ENCODE measurements at regions not wholly inside any gene's neighbourhood (a gene's known extent, or its start where the extent isn't known, plus 50 kb on each side); places are given as distances from the start of the nearest gene placed in this dataset.

- no peak for DNase-seq (ENCODE audit: extremely low spot score)
- WGBS: 81% methylated on average over 4 of the region's 4 CpGs
- TF ChIP-seq POLR2AphosphoS5 (IDR thresholded peaks at IDR 0.05) (no peak), EP300 (IDR thresholded peaks at IDR 0.05) (no peak), POLR2A (IDR thresholded peaks at IDR 0.05; ENCODE audit: low read depth) (no peak)
- TF ChIP-seq, protein P1, sequence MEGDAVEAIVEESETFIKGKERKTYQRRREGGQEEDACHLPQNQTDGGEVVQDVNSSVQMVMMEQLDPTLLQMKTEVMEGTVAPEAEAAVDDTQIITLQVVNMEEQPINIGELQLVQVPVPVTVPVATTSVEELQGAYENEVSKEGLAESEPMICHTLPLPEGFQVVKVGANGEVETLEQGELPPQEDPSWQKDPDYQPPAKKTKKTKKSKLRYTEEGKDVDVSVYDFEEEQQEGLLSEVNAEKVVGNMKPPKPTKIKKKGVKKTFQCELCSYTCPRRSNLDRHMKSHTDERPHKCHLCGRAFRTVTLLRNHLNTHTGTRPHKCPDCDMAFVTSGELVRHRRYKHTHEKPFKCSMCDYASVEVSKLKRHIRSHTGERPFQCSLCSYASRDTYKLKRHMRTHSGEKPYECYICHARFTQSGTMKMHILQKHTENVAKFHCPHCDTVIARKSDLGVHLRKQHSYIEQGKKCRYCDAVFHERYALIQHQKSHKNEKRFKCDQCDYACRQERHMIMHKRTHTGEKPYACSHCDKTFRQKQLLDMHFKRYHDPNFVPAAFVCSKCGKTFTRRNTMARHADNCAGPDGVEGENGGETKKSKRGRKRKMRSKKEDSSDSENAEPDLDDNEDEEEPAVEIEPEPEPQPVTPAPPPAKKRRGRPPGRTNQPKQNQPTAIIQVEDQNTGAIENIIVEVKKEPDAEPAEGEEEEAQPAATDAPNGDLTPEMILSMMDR (IDR thresholded peaks at IDR 0.05): no peak
- no peak overlapping the region for H3K27ac ChIP-seq (replicated peaks in 1 of 4)
- no peaks in the 10 kb centered on the region for H3K27me3 ChIP-seq
- no peaks in the 10 kb centered on the region for H3K9me3 ChIP-seq
- peaks cover 4 to 10% (median 6%) of the 10 kb centered on the region in 4 donors for H3K4me1 ChIP-seq
- H3K4me3 ChIP-seq: no peak overlapping the region
- intact Hi-C loops (cut with DNase I): no loop called here
- no peaks in the 10 kb centered on the region for H3K36me3 ChIP-seq
Observed at GRCh38 chr13:80006940-80007339, 334.0 kb downstream of the SPRY2 start.

DNA sequence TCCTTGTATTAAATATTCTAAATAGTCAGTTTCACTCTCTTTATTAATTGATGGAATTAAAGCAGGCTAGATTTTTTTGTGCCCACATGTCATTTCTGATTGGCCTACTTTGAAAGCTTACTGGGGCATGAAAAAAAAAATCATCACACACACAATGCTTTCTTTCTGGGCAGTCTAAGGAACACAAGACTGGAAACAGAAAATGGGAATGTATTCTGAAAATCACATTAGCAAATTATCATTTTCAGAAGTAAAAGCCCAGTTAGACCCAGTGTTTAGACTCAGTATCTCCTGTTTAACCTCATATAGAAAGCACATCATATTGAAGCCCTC is 339.4 kb downstream of the SPRY2 start:
- intact Hi-C loops (cut with DNase I): no loop called here
- DNase-seq (ENCODE audit: extremely low spot score): no peak
- no peaks in the 10 kb centered on the region for H3K4me1 ChIP-seq
- H3K4me3 ChIP-seq: no peak overlapping the region
- H3K9me3 ChIP-seq: no peaks in the 10 kb centered on the region
- no peaks in the 10 kb centered on the region for H3K36me3 ChIP-seq
- H3K27ac ChIP-seq (replicated peaks in 1 of 4): no peak overlapping the region
- TF ChIP-seq, protein P1 (IDR thresholded peaks at IDR 0.05): no peak
- TF ChIP-seq POLR2AphosphoS5 (IDR thresholded peaks at IDR 0.05): no peak
- no peak for TF ChIP-seq POLR2A (IDR thresholded peaks at IDR 0.05; ENCODE audit: low read depth)
- TF ChIP-seq EP300 (IDR thresholded peaks at IDR 0.05): no peak
- H3K27me3 ChIP-seq: no peaks in the 10 kb centered on the region

- H3K4me1 ChIP-seq: no peaks in the 10 kb centered on the region
- TF ChIP-seq, protein P1 (IDR thresholded peaks at IDR 0.05): no peak
- TF ChIP-seq POLR2AphosphoS5 (IDR thresholded peaks at IDR 0.05): no peak
- no peak for TF ChIP-seq POLR2A (IDR thresholded peaks at IDR 0.05; ENCODE audit: low read depth)
- no peak for TF ChIP-seq EP300 (IDR thresholded peaks at IDR 0.05)
Observed at GRCh38 chr13:80000684-80001509, 340.0 kb downstream of the SPRY2 start.

DNA sequence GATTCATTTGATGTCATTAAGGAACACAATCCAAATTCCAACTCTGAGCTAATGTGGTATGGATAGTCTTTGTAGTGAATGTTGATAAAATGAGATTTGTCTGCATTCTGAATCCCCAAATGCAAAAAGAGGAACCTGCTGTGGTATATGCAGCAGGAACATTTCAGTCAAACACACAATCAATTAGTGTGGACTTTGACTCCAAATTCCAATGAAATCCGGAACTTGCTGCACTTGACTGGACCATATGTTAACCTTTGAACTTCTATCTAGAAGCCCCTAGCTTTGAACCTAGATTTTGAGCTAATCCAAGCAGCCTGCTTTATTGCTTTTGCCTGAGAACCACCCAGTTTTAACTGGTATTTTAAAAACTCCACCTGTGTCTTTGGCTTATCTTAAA is 341.3 kb downstream of the SPRY2 start:
- DNase-seq (ENCODE audit: extremely low spot score): no peak
- Histone ChIP-seq H3K36me3 (no peaks in the 10 kb centered on the region), H3K27ac (replicated peaks in 1 of 4) (no peak overlapping the region), H3K9me3 (no peaks in the 10 kb centered on the region), H3K27me3 (no peaks in the 10 kb centered on the region), H3K4me1 (no peaks in the 10 kb centered on the region), H3K4me3 (no peak overlapping the region)
- no peak for TF ChIP-seq POLR2AphosphoS5 (IDR thresholded peaks at IDR 0.05)
- no peak for TF ChIP-seq POLR2A (IDR thresholded peaks at IDR 0.05; ENCODE audit: low read depth)
- TF ChIP-seq, protein P1 (IDR thresholded peaks at IDR 0.05): no peak
- TF ChIP-seq EP300 (IDR thresholded peaks at IDR 0.05): no peak
- intact Hi-C loops (cut with DNase I): no loop called here
- 100% methylated on average over 1 of the region's 1 CpG for WGBS

More at GRCh38 chr13:80000684-80001509, 340.0 kb downstream of the SPRY2 start:
- DNase-seq (ENCODE audit: extremely low spot score): no peak
- Histone ChIP-seq H3K27ac (replicated peaks in 1 of 4) (no peak overlapping the region), H3K4me3 (no peak overlapping the region), H3K36me3 (no peaks in the 10 kb centered on the region), H3K9me3 (no peaks in the 10 kb centered on the region), H3K27me3 (no peaks in the 10 kb centered on the region)
- WGBS: 74% methylated on average over 4 of the region's 4 CpGs
- intact Hi-C loops (cut with DNase I): no loop called here

Data from esophagus muscularis mucosa (tissue), 4 donors.